Keratinocyte (primary cell): ENCODE measurements at regions not wholly inside any gene's neighbourhood (a gene's known extent, or its start where the extent isn't known, plus 50 kb on each side); places are given as distances from the start of the nearest gene placed in this dataset.

ENCODE experiments used
- DNase-seq: peaks from one replicate; pipeline ENCODE4 v3.0.0-alpha.2; 2011; ENCODE audit warnings: low read depth, missing footprints, low spot score
- FAIRE-seq: peaks from 2 replicates; lab custom pipeline; 2011; peaks lifted over from hg19 to GRCh38; lab: Jason Lieb, UNC
- H2AFZ ChIP-seq: 2 replicates; pipeline ENCODE4 v1.6.0; 2012; ENCODE audit warnings: low read length, control low read depth, inconsistent platforms; ENCODE audit not compliant: control insufficient read depth
- H3K27ac ChIP-seq: 2 replicates; pipeline ENCODE4 v1.5.1; 2011; ENCODE audit warnings: low read length; ENCODE audit not compliant: control insufficient read depth, insufficient read depth
- H3K27me3 ChIP-seq: 3 replicates; pipeline ENCODE4 v1.6.0; 2011; ENCODE audit warnings: low read length; ENCODE audit not compliant: control insufficient read depth, insufficient read depth; ENCODE audit errors: extremely low read depth
- H3K36me3 ChIP-seq, 2 experiments: 2 replicates in 1 of 2; 3 replicates in 1 of 2; pipeline ENCODE4 v1.5.1; 2011; ENCODE audit warnings: low read length in 2 of 2, mild to moderate bottlenecking in 1 of 2; ENCODE audit not compliant: control insufficient read depth in 2 of 2, insufficient read depth in 2 of 2; ENCODE audit errors: extremely low read depth in 1 of 2
- H3K4me1 ChIP-seq: 3 replicates; pipeline ENCODE4 v1.5.1; 2011; ENCODE audit warnings: low read length; ENCODE audit not compliant: control insufficient read depth, insufficient read depth; ENCODE audit errors: extremely low read depth
- H3K4me2 ChIP-seq: 3 replicates; pipeline ENCODE4 v1.6.0; 2011; ENCODE audit warnings: low read depth, low read length; ENCODE audit not compliant: control insufficient read depth, insufficient read depth; ENCODE audit errors: extremely low read depth
- H3K4me3 ChIP-seq, 3 experiments: fragments of 200-600 bp in 1 of 3; sonication (generic) in 1 of 3; 2 replicates in 2 of 3; 3 replicates in 1 of 3; pipeline ENCODE4 v1.5.1; 2011 to 2016; ENCODE audit warnings: low read length in 3 of 3, mild to moderate bottlenecking in 3 of 3, control low read depth in 2 of 3, inconsistent platforms in 1 of 3, low read depth in 1 of 3, mixed read lengths in 1 of 3, mixed run types in 1 of 3, moderate library complexity in 1 of 3; ENCODE audit not compliant: control insufficient read depth in 2 of 3, insufficient read depth in 2 of 3; ENCODE audit errors: extremely low read depth in 1 of 3
- H3K79me2 ChIP-seq: 2 replicates; pipeline ENCODE4 v1.6.0; 2012; ENCODE audit warnings: low read length; ENCODE audit not compliant: control insufficient read depth, insufficient read depth
- H3K9ac ChIP-seq: 3 replicates; pipeline ENCODE4 v1.6.0; 2011; ENCODE audit warnings: low read length; ENCODE audit not compliant: control insufficient read depth, insufficient read depth; ENCODE audit errors: extremely low read depth
- H3K9me1 ChIP-seq: 3 replicates; pipeline ENCODE4 v1.6.0; 2011; ENCODE audit warnings: low read length; ENCODE audit not compliant: control insufficient read depth, insufficient read depth; ENCODE audit errors: extremely low read depth
- H3K9me3 ChIP-seq: 2 replicates; pipeline ENCODE4 v1.5.1; 2012; ENCODE audit warnings: low read depth, low read length; ENCODE audit not compliant: control insufficient read depth
- H4K20me1 ChIP-seq: 3 replicates; pipeline ENCODE4 v1.6.0; 2011; ENCODE audit warnings: low read length; ENCODE audit not compliant: control insufficient read depth, insufficient read depth; ENCODE audit errors: extremely low read depth
- EZH2 ChIP-seq: IDR thresholded peaks from one replicate; pipeline ENCODE4 v1.6.1; 2012; ENCODE audit warnings: inconsistent platforms, mild to moderate bottlenecking, low read length, moderate library complexity
- dilution Hi-C: fragments of 300-500 bp; cut with MboI; formaldehyde crosslinking; loops from one replicate; pipeline ENCODE4 v1.7.0; 2020; ENCODE audit warnings: low sequenced_read_pairs; ENCODE audit not compliant: extremely low pct_ligation_motif_present
- TF ChIP-seq, protein P1 (sequence below), 3 experiments: IDR thresholded peaks in 1 of 3; conservative IDR thresholded peaks in 1 of 3; optimal IDR thresholded peaks in 1 of 3; 2 replicates in 2 of 3; 3 replicates in 1 of 3; pipeline versions ENCODE3 to v1.5.1; 2011; ENCODE audit warnings: low read length in 3 of 3, mild to moderate bottlenecking in 3 of 3, moderate library complexity in 2 of 3, control low read depth in 1 of 3, inconsistent platforms in 1 of 3; ENCODE audit not compliant: insufficient read depth in 2 of 3; ENCODE audit errors: extremely low read depth in 1 of 3

DNA sequence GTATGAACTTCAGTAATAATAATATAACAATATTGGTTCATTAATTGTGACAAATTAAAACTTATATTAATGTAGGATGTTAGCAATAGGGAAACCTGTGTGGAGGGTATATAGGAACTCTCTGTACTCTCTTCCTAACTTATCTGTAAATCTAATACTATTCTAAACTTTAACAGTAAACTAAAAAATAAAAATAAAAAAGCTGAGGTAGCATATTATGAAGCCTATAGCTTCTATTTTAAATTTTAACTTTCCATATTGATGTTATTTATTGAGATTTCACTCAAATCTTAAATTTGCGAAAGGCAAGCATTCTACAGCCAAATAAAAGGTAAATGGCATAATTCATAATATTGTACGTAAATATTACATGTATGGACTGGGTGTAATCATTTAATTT is 326.4 kb downstream of the MEI4 start:
- H3K4me3 ChIP-seq = no peak overlapping the region
- DNase-seq (no peak), FAIRE-seq (no peak)
- TF ChIP-seq, protein P1, sequence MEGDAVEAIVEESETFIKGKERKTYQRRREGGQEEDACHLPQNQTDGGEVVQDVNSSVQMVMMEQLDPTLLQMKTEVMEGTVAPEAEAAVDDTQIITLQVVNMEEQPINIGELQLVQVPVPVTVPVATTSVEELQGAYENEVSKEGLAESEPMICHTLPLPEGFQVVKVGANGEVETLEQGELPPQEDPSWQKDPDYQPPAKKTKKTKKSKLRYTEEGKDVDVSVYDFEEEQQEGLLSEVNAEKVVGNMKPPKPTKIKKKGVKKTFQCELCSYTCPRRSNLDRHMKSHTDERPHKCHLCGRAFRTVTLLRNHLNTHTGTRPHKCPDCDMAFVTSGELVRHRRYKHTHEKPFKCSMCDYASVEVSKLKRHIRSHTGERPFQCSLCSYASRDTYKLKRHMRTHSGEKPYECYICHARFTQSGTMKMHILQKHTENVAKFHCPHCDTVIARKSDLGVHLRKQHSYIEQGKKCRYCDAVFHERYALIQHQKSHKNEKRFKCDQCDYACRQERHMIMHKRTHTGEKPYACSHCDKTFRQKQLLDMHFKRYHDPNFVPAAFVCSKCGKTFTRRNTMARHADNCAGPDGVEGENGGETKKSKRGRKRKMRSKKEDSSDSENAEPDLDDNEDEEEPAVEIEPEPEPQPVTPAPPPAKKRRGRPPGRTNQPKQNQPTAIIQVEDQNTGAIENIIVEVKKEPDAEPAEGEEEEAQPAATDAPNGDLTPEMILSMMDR (optimal IDR thresholded peaks at IDR 0.05 in 1 of 3, IDR thresholded peaks at IDR 0.05 in 1 of 3, conservative IDR thresholded peaks at IDR 0.05 in 1 of 3; ENCODE audit: extremely low read depth in 1 of 3, insufficient read depth in 2 of 3, low read length in 3 of 3) = no peak
- H3K9me1 ChIP-seq = no peaks in the 10 kb centered on the region
- H3K79me2 ChIP-seq = no peaks in the 10 kb centered on the region
- H3K36me3 ChIP-seq = no peaks in the 10 kb centered on the region
- H3K27ac ChIP-seq = no peak overlapping the region
- H3K4me2 ChIP-seq = no peak overlapping the region
- H2AFZ ChIP-seq = no peak overlapping the region
- no peak overlapping the region for H3K9ac ChIP-seq
- H3K4me1 ChIP-seq = no peaks in the 10 kb centered on the region
- dilution Hi-C loops = no loop called here
- H4K20me1 ChIP-seq = no peaks in the 10 kb centered on the region
- H3K9me3 ChIP-seq = no peaks in the 10 kb centered on the region
- no peaks in the 10 kb centered on the region for H3K27me3 ChIP-seq

DNA sequence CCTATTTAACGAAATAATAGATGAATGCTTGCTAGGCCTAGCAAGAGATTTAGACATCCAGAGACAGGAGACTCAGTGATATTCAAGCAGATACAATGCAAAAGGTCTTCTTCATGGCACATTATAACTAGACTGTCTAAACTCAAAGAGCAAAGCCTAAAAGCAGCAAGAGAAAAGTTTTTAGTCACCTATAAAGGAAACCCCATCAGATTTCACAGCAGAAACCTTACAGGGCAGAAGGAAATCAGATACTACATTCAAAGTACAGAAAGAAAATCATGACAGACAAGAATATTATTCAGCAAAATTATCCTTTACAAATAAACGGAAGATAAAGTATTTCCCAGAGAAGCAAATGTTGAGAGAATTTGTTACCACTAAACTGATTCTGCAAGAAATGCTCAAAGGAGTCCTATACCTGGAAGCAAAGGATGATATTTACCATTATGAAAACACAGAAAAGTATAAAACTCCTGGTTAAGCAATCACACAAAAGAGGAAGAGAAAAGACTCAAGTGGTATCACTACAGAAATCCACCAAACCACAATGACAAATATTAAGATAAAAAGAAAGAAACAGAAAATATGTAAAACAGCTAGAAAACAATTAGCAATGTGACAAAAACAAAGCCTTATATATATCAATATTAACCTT is 333.7 kb downstream of the MEI4 start:
- Histone ChIP-seq H3K27me3 (no peaks in the 10 kb centered on the region), H3K4me2 (no peak overlapping the region), H4K20me1 (no peaks in the 10 kb centered on the region), H3K4me1 (no peaks in the 10 kb centered on the region), H3K4me3 (no peak overlapping the region), H2AFZ (no peak overlapping the region), H3K27ac (no peak overlapping the region), H3K79me2 (no peaks in the 10 kb centered on the region), H3K9ac (no peak overlapping the region), H3K9me3 (no peaks in the 10 kb centered on the region), H3K36me3 (no peaks in the 10 kb centered on the region), H3K9me1 (no peaks in the 10 kb centered on the region)
- dilution Hi-C loops = no loop called here
- no peak for DNase-seq
- TF ChIP-seq EZH2 = no peak
- TF ChIP-seq, protein P1 (optimal IDR thresholded peaks at IDR 0.05 in 1 of 3, IDR thresholded peaks at IDR 0.05 in 1 of 3, conservative IDR thresholded peaks at IDR 0.05 in 1 of 3; ENCODE audit: extremely low read depth in 1 of 3, insufficient read depth in 2 of 3, low read length in 3 of 3) = no peak
- FAIRE-seq = no peak
